ENCODE measurements at regions not wholly inside any gene's neighbourhood (a gene's known extent, or its start where the extent isn't known, plus 50 kb on each side); places are given as distances from the start of the nearest gene placed in this dataset.

DNA sequence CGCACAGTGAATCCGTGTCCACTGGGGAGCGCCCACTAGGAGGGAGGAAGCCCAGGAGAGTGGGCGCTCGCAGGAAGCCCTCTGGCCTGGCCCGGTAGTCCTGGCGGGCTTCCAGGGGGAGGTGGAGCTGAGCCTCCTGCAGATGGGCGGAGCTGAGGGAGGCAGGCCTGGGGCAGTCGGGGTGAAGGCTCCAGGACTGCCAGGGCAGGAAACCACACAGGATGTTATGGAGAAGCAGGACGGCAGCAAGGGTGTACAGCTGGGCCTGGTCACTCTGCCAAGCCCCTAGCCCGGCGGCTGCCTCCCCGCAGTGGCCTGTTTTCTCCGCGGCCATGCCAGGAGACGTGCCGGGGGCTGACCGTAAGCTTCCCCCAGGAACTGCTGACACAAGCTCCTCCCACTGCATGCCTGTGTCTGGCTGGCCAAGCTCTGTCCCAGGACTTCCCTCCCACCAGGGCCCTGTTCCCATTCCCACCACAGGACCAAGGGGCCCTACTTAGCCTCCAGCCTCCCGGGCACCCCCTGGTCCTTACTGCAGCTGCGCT lies 143.4 kb upstream of the C14orf180 start:
- peak overlapping the region in 3 of 4 donors; percentile 36 to 73 (median 68) for H3K27ac ChIP-seq

GRCh38 chr14:104436741-104437701 lies 142.5 kb upstream of the C14orf180 start:
- Histone ChIP-seq H3K9me3 (no peaks in the 10 kb centered on the region), H3K27me3 (no peaks in the 10 kb centered on the region), H3K4me3 (peak overlapping the region in 2 of 4 donors; percentile 35 to 38), H3K36me3 (no peaks in the 10 kb centered on the region), H3K27ac (peak overlapping the region in 3 of 4 donors; percentile 36 to 73 (median 68)), H3K4me1 (peaks cover 8 to 9% of the 10 kb centered on the region in 2 donors)
- TF ChIP-seq CTCF (IDR thresholded peaks at IDR 0.05 in 4 of 5, conservative IDR thresholded peaks at IDR 0.05 in 1 of 5) (no peak), POLR2A (IDR thresholded peaks at IDR 0.05) (no peak)
- no peak for DNase-seq
- in situ Hi-C loops (cut with MboI; ENCODE audit: low sequenced_read_pairs in 4 of 4) = no loop called here
- no peak for ATAC-seq
- intact Hi-C loops (cut with DNase I; ENCODE audit: low total_unique reads) = no loop called here

More for the DNA sequence above, 143.4 kb upstream of the C14orf180 start:
- ATAC-seq = peak; percentile 63 to 82
- peak; percentile 27 to 34 for DNase-seq
- in situ Hi-C loops (cut with MboI; ENCODE audit: low sequenced_read_pairs in 4 of 4) = no loop called here
- H3K9me3 ChIP-seq = no peaks in the 10 kb centered on the region
- H3K36me3 ChIP-seq = no peaks in the 10 kb centered on the region
- H3K4me3 ChIP-seq = peak overlapping the region in 3 of 4 donors; percentile 21 to 38 (median 35)
- TF ChIP-seq POLR2A (IDR thresholded peaks at IDR 0.05) (no peak), CTCF (IDR thresholded peaks at IDR 0.05 in 4 of 5, conservative IDR thresholded peaks at IDR 0.05 in 1 of 5) (no peak)
- H3K27me3 ChIP-seq = no peaks in the 10 kb centered on the region
- intact Hi-C loops (cut with DNase I; ENCODE audit: low total_unique reads) = no loop called here
- peaks cover 8 to 9% of the 10 kb centered on the region in 2 donors for H3K4me1 ChIP-seq

DNA sequence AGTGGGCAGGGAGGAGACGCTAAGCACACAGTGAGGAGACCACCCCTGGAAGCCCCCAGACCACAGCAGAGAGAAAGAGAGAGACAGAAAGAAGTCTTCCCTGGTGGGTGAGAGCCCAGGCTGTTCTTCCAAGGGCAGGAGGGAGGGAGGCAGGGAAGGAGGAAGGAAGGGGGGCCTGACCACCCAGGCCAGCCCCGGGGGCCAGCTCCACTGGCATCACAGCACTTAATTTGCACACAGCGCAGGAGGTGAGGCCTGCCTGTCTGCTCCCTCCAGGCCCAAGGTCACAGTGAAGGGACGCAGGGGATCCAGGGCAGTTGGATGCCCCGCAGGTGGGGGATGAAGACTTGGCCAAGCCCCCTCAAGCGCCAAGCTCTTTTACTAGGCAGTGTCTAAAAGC lies 141.9 kb upstream of the C14orf180 start:
- no peak for TF ChIP-seq POLR2A (IDR thresholded peaks at IDR 0.05)
- no peak for TF ChIP-seq CTCF (IDR thresholded peaks at IDR 0.05 in 4 of 5, conservative IDR thresholded peaks at IDR 0.05 in 1 of 5)
- in situ Hi-C loops (cut with MboI; ENCODE audit: low sequenced_read_pairs in 4 of 4) = no loop called here
- DNase-seq = no peak

GRCh38 chr14:104438166-104438887 lies 141.2 kb upstream of the C14orf180 start:
- ATAC-seq (no peak), DNase-seq (no peak)
- TF ChIP-seq CTCF (IDR thresholded peaks at IDR 0.05 in 4 of 5, conservative IDR thresholded peaks at IDR 0.05 in 1 of 5) = no peak
- no peak for TF ChIP-seq POLR2A (IDR thresholded peaks at IDR 0.05)
- Histone ChIP-seq H3K27ac (no peak overlapping the region), H3K4me3 (no peak overlapping the region), H3K27me3 (no peaks in the 10 kb centered on the region), H3K9me3 (no peaks in the 10 kb centered on the region), H3K36me3 (no peaks in the 10 kb centered on the region), H3K4me1 (peaks cover 8 to 9% of the 10 kb centered on the region in 2 donors)
- intact Hi-C loops (cut with DNase I; ENCODE audit: low total_unique reads) (no loop called here), in situ Hi-C loops (cut with MboI; ENCODE audit: low sequenced_read_pairs in 4 of 4) (no loop called here)

More for the DNA sequence above, 141.9 kb upstream of the C14orf180 start:
- no peak overlapping the region for H3K27ac ChIP-seq
- ATAC-seq = no peak
- H3K4me1 ChIP-seq = peaks cover 8 to 9% of the 10 kb centered on the region in 2 donors
- H3K9me3 ChIP-seq = no peaks in the 10 kb centered on the region
- H3K36me3 ChIP-seq = no peaks in the 10 kb centered on the region
- H3K27me3 ChIP-seq = no peaks in the 10 kb centered on the region
- no peak overlapping the region for H3K4me3 ChIP-seq
- intact Hi-C loops (cut with DNase I; ENCODE audit: low total_unique reads) = no loop called here
